Upper lobe of right lung (tissue), 1 donor: ENCODE measurements at regions not wholly inside any gene's neighbourhood (a gene's known extent, or its start where the extent isn't known, plus 50 kb on each side); places are given as distances from the start of the nearest gene placed in this dataset.

Source experiments
- ATAC-seq: fragments of 200-7000 bp; cut with Tn5 transposase; one replicate; pipeline ENCODE4 v1.9.1; 2020; ENCODE audit warnings: mild to moderate bottlenecking, moderate library complexity
- DNase-seq: peaks from one replicate; pipeline ENCODE4 v3.0.0-alpha.2; 2020
- H3K27ac ChIP-seq: fragments of 200-600 bp; one replicate; pipeline ENCODE4 v1.8.0; 2022
- H3K27me3 ChIP-seq: fragments of 200-600 bp; one replicate; pipeline ENCODE4 v1.8.0; 2022; ENCODE audit warnings: mild to moderate bottlenecking
- H3K36me3 ChIP-seq: fragments of 200-600 bp; one replicate; pipeline ENCODE4 v1.8.0; 2022
- H3K4me1 ChIP-seq: fragments of 200-600 bp; one replicate; pipeline ENCODE4 v1.8.0; 2022
- H3K4me3 ChIP-seq: fragments of 200-600 bp; one replicate; pipeline ENCODE4 v1.8.0; 2022; ENCODE audit warnings: mild to moderate bottlenecking
- H3K9me3 ChIP-seq: fragments of 200-600 bp; one replicate; pipeline ENCODE4 v1.8.0; 2022
- CTCF ChIP-seq: fragments of 200-600 bp; IDR thresholded peaks from one replicate; pipeline ENCODE4 v1.8.0; 2022; ENCODE audit warnings: antibody characterized with exemption
- intact Hi-C: fragments of 100-400 bp; cut with DNase I; formaldehyde crosslinking; loops from one replicate; pipeline ENCODE4 v1.11.0; 2022
- donor health status: DM: no; HTN: yes; CAD: no; lungs with severe emphysema.

- peak; percentile 78 for TF ChIP-seq CTCF
- intact Hi-C loops: no loop called here
- no peak for DNase-seq
- H3K9me3 ChIP-seq: no peaks in the 10 kb centered on the region
- no peaks in the 10 kb centered on the region for H3K27me3 ChIP-seq
- peak; percentile 73 for ATAC-seq
- H3K36me3 ChIP-seq: no peaks in the 10 kb centered on the region
- no peaks in the 10 kb centered on the region for H3K4me1 ChIP-seq
- no peak overlapping the region for H3K27ac ChIP-seq
- H3K4me3 ChIP-seq: no peak overlapping the region
Observed at GRCh38 chr4:120156120-120156718, 89.6 kb upstream of the MAD2L1 start.

GRCh38 chr4:120155287-120155686 is 88.6 kb upstream of the MAD2L1 start:
- Histone ChIP-seq H3K4me3 (no peak overlapping the region), H3K4me1 (no peaks in the 10 kb centered on the region), H3K27me3 (no peaks in the 10 kb centered on the region), H3K27ac (no peak overlapping the region), H3K9me3 (no peaks in the 10 kb centered on the region), H3K36me3 (no peaks in the 10 kb centered on the region)
- TF ChIP-seq CTCF: no peak
- intact Hi-C loops: no loop called here
- ATAC-seq (no peak), DNase-seq (no peak)

GRCh38 chr4:120144634-120145033 is 78.0 kb upstream of the MAD2L1 start:
- H3K27ac ChIP-seq: no peak overlapping the region
- TF ChIP-seq CTCF: no peak
- intact Hi-C loops: no loop called here
- H3K36me3 ChIP-seq: no peaks in the 10 kb centered on the region
- H3K4me1 ChIP-seq: no peaks in the 10 kb centered on the region
- no peaks in the 10 kb centered on the region for H3K27me3 ChIP-seq
- no peak for DNase-seq
- no peak overlapping the region for H3K4me3 ChIP-seq
- H3K9me3 ChIP-seq: no peaks in the 10 kb centered on the region
- ATAC-seq: no peak

GRCh38 chr4:120144041-120144440 is 77.4 kb upstream of the MAD2L1 start:
- H3K9me3 ChIP-seq: no peaks in the 10 kb centered on the region
- no peak for ATAC-seq
- intact Hi-C loops: no loop called here
- H3K27ac ChIP-seq: no peak overlapping the region
- no peak for DNase-seq
- H3K4me1 ChIP-seq: no peaks in the 10 kb centered on the region
- TF ChIP-seq CTCF: no peak
- no peak overlapping the region for H3K4me3 ChIP-seq
- H3K27me3 ChIP-seq: no peaks in the 10 kb centered on the region
- H3K36me3 ChIP-seq: no peaks in the 10 kb centered on the region

- intact Hi-C loops: no loop called here
- no peaks in the 10 kb centered on the region for H3K27me3 ChIP-seq
- TF ChIP-seq CTCF: no peak
- ATAC-seq (no peak), DNase-seq (no peak)
- H3K9me3 ChIP-seq: no peaks in the 10 kb centered on the region
- H3K36me3 ChIP-seq: no peaks in the 10 kb centered on the region
- H3K27ac ChIP-seq: no peak overlapping the region
- no peak overlapping the region for H3K4me3 ChIP-seq
- no peaks in the 10 kb centered on the region for H3K4me1 ChIP-seq
Observed at GRCh38 chr4:120139392-120139791, 72.7 kb upstream of the MAD2L1 start.

- no peak for DNase-seq
- ATAC-seq: no peak
- intact Hi-C loops: no loop called here
Observed at GRCh38 chr4:120132935-120133334, 66.3 kb upstream of the MAD2L1 start.

More at GRCh38 chr4:120132935-120133334, 66.3 kb upstream of the MAD2L1 start:
- H3K36me3 ChIP-seq: no peaks in the 10 kb centered on the region
- H3K27me3 ChIP-seq: no peaks in the 10 kb centered on the region
- TF ChIP-seq CTCF: no peak
- H3K4me3 ChIP-seq: no peak overlapping the region
- no peaks in the 10 kb centered on the region for H3K9me3 ChIP-seq
- H3K4me1 ChIP-seq: no peaks in the 10 kb centered on the region
- H3K27ac ChIP-seq: no peak overlapping the region
